ENCODE measurements at regions not wholly inside any gene's neighbourhood (a gene's known extent, or its start where the extent isn't known, plus 50 kb on each side); places are given as distances from the start of the nearest gene placed in this dataset.
A peak's percentile ranks its signal among the peaks of the same experiment; 100 is the strongest.
"Not testable (repeated sequence)": the region's sequence is repeated elsewhere in the genome, so short reads cannot be mapped to it uniquely, and the experiment has no call there.

DNA sequence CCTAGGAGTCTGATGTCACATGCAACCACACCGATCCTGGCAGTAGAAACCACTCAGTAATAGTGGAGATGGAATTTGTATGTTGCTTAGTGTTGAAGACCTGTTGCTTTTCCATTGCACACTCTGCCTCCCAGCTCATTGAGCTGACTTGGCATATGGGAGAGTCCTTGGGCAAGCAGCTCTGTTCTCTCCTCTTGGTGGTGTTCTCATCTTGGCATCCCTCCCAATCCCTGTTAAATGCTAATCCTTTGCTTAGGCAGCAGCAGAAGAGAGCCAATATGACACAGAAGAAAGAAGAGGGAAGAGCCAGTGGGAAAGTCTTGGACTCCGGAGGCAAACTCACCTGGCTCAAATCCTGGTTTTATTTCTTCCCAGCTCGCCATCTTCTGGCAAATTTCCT lies 178.0 kb upstream of the CAND1 start:
- no peak for DNase-seq

DNA sequence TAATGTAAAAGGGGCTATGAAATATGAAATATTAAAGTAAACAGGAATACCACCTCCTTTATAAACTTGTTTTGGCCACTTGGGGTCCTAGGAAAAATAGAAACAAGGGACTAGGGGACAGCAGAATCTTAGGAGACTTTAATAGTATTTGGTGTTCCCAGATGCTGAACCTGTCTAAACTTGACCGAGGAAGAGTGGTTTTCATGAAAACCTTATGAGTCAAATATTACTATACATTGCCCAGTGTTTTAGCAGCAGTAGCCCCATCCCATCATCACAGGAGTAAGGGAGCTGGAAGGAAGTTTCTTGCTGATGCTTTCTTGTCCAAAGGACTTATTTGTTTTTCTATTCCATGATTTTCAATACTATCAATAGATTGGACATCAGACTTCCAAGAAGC lies 177.5 kb upstream of the CAND1 start:
- DNase-seq: no peak

DNA sequence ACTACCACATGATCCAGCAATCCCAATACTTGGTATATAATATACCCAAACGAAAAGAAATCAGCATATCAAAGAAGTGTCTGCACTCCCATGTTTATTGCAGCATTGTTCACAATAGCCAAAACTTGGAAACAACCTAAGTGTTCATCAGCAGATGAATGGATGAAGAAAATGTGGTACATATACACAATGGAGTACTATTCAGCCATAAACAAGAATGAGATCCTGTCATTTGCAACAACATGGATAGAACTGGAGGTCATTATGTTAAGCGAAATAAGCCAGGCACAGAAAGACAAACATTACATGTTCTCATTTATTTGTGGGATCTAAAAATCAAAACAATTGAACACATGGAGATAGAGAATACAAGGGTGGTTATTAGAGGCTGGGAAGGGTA lies 176.2 kb upstream of the CAND1 start:
- DNase-seq: not testable (repeated sequence)

DNA sequence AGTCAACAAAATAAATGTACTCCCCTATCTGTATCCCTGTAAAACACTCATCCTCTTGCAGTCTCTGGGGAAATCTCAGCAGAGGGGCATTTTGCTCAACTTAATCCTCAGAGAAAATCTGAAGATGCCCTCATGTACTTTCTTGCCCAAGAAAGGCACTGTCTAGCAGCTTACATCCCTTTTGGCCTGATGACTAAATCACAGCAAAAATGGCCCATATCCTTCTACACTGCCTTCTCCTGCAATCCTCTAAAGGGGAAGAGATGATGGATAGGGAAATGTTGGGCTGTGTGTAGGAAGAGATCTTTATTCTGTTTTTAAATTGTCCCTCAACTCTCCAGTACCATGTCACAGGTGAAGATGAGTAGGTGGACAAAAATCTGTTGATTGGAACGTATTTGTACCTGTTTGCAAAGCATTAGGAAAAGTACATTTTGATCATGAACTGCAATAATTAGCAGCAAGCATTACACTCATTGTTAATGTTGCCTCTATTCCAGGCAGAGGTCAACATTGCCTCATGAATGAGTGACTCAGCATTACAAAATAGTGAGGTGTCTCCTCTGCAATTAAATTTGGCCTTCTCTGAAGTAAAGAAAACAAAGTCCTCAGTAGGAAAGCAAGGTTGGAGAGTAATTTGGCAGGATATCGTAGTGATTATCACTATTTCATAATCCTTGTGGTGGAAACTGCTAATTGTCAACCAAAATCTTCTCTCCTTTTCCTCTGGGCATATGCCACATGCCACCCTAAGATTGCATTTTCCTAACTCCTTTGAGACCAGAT lies 172.4 kb upstream of the CAND1 start:
- no peak for DNase-seq

DNA sequence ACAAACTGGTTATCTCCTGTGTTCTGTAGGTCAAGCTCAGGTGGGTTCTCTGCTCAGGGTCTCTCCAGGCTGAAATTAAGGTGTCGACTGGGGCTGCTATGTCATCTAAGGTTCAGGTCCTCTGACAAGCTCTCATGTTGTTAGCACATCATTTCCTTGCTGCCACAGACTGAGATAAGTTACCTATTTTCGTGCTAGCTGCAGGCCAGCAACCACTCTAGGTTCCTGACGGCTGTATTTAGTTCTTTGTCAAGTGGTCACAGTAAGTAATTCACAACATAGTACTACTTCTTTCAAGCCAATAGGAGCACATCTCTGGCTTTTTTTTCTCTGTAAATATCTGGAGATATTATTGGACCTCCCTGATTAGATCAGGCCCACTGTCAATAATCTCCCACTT lies 169.3 kb upstream of the CAND1 start:
- no peak for DNase-seq

DNA sequence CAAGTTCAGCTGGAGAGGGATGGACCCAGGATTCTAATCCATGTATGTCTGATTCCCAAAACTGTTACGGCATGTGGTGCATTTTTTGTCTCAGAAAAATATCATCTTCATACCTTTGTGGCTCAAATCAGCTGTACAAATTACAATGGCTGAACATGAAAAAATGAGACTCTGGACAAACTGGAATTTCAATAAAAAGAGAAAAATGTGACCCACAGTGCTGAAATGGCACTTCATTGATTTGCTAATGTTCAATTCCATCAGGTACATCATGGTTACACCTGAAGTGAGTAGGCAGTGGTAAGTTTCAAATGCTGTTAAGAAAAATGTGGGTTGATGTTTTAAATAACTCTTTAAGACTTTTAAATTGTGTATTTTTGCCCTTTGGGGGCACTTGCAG lies 165.6 kb upstream of the CAND1 start:
- DNase-seq: no peak

DNA sequence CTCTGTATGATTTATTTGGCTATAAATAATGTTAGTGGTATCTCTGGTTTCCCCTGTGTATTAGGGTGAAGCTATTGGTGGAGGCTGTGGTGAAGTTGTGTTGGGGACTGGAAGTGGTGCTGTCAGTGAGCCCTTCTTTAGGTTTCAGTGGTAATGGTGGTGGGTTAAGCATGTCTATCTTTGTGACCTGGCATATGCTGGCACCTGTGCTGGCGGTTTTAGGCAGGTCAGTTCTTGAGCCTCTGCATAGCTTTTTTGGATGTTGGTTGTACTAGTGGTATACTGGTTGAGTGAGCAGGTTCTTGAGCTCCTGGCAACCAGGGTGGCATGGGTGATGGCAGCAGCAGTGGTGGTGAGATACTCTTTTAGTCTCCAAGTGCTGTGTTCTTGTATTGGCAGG lies 161.9 kb upstream of the CAND1 start:
- no peak for DNase-seq

DNA sequence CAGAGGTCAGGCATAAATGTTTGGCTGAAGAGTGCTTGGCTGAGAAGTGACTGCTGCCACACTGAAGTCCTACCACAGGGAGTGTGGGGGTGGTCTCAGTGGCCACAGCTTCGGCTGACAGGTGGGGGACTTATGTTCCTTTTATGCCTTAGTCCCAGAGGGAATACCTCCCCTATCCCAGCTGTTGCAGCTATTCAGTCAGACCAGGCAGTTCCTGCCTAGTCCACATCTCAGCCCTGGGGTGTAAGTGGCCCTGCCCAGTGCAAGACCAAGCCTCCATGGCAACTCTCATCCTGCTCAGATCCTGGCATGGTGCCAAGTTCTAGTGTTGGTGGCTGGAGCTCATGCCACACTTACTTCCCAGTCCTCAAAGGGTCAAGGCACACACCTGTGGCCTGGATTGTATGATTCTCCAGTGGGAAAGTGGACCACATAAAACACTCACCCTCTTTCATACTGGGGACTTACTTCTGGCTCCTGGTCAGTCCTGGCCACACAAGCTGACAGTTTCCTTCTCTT lies 161.3 kb upstream of the CAND1 start:
- DNase-seq: no peak

DNA sequence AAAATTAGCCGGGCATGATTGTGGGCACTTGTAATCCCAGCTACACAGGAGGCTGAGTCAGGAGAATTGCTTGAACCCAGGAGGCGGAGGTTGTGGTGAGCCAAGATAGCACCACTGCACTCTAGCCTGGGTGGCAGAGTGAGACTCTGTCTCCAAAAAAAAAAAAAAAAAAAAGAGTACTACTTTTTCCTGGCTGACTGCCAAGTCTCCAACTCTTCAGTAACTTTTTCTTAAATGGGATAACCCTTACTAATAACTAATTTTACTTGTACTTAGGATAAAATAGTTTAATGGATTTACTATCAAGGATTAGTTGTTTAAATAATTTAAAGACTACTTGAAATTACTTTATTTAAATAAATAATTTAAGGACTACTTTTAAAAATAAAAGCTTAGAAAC lies 158.8 kb upstream of the CAND1 start:
- not testable (repeated sequence) for DNase-seq

DNA sequence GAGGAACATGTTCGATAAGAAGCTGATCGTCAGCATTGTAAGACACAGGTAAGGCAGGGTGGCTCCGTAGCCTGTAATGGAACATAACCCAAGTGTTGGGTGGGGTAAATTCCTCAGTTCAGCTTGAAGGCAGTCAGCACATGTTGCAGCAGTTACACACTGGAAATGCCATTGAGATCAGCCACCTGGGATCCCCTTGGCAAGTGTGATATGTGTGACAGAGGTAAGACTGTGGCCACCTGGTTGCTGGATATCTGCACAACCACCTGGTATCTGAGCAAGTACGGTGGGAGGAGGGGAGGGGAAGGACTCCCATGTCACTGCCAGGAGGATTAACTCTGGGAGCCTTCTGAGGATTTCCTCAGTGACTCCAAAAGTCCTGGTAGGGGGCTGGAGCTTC lies 158.0 kb upstream of the CAND1 start:
- no peak for DNase-seq

DNA sequence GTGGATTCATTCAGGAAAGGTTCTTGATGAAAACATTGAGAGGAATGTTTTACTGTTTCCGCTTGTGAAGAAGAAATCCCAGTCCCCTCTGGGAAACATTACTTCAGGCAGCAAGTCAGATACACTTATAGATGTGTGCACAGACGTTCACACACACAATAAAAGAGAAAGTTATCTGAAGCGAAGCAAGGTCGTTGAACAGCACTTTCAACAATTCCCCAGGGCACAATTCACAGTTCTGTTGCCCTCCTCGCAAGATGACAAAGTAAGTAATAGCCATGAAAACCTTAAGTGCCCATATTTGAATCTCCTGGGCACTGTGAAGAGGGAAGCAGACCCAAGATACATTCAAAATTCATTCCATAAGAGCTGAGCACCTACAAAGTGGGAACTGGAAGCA lies 156.6 kb upstream of the CAND1 start:
- no peak for DNase-seq

DNA sequence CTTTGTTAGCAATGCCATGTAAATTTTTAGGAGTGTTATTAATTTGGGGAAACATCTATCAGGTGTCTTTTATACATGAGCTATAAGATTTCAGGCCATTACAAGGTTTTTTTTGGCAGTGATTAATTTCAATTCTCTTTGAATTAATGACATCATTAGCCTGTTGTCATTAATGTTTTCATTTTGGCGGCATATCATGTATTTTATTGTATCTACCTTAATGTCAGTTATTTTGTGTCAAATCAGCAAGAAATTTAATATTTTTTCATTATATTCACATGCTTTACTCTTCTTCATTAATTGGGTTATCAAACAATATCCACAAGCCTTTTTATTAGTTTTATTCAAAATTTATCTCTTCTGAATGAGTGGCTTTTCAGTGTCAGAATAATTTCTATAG lies 153.0 kb upstream of the CAND1 start:
- DNase-seq: no peak

DNA sequence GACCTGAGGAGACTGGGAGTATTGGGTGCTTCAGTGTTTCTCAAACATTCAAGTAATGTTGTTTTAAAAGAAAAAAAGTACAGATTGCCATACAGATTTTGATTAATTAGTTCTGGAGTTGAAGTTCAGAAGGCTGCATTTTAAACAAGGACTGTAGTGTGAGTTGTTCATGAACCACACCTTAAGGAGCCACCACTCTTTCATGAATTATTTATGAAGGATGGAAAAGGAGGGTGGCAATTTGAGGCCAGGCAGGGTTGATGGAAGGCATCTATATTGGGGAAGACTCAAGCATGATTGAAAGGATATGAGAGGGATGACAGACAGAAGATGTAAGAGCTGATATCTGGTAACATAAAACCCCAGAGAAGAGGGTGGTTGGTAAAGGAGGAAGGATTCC lies 146.6 kb upstream of the CAND1 start:
- no peak for DNase-seq

DNA sequence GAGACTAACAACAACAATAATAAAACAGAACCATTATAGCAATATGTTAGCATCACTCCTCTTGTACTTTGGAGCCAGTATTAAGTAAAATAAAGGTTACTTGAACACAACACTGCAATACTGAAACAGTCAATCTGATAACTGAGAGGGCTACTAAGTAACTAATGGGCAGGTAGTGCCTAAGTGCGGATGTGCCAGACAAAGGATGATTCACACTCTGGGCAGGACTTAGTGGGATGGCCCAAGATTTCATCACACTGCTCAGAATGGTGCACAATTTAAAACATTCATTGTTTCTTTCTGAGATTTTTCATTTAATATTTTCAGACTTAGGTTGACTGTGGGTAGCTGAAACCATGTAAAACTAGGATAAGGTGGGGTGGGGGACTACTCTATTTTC lies 131.9 kb upstream of the CAND1 start:
- no peak for DNase-seq

DNA sequence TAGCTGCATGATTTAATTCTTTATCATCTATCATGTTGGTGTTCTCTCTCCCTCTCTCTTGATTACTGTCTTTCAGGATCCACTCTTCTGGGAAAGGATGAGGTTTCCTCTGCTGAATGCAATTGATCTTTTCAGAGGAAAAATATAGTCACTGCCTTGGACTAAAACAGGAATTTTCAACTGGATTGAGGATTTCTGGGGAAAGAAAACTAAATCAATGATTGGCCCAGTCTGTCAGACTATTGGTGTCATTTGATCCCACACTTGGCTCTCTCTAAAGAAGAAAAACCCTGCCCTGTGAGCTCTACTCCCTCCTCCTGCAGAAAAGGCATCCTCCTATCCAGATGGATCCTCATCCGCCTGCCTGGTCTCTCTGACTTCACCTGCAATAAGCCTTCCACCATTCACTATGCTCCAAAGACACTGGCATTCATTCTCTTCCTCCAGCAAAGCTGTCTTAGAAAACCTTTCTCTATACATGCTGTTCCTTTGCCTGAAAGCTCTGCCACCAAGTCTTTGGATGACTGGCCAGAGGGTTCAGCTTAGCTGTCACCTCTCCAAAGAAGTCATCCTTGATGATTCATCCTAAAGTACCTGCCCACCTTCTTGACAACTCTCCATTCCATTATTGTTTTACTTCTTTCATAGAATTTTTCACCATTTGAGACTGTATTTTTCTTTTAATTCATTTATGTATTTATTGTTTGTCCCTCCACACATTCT lies 127.7 kb upstream of the CAND1 start:
- DNase-seq: no peak

DNA sequence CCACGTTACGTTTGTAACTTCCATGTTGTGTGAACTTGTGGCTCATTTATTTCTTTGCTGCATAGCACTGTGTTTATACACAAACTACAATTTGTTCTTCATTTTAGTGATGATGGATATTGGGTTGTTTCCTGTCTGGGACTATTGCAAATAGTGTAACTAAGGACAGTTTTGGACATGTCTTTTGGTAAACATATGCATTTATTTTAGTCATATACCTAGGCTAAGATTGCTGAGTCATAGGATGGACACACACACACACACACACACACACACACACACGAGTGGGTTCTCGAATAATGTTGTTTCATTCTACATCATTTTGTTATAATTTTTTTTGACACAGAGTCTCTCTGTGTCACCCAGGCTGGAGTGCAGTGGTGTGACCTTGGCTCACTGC lies 123.5 kb upstream of the CAND1 start:
- no peak for DNase-seq

DNA sequence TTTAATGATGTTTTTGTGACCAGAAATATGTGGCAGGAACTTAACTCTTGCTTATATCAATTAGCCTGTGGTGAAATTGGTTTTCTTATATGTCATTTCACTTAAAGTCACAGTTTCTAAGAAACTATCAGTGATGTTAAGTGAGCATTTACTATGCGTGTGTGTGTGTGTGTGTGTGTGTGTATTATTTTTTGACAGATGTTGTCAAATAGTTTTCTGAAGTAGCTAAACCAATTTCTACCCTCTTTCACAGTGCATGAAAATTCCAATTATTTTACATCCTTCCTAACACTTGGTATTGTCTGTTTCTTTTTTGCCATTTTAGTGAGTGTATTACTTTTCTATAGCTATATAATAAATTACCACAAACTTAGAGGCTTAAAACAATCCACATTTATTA lies 122.1 kb upstream of the CAND1 start:
- no peak for DNase-seq

DNA sequence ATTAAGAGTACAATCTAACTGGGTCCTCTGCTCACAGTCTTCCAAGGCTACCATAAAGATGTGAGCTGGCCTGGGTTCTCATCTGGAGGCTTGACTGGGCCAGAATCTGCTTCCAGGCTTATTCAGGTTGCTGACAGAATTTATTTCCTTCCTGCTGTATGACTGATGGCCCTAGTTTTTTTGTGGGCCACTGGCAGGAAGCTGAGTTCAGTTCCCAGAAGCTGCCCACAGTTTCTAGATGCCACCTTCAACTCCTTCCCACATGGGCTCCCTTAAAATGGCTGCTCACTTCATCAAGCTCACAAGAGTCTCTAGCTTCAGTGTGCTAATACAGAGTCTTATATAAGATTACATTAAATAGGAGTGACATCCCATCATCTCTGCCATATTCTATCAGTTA lies 121.7 kb upstream of the CAND1 start:
- no peak for DNase-seq

DNA sequence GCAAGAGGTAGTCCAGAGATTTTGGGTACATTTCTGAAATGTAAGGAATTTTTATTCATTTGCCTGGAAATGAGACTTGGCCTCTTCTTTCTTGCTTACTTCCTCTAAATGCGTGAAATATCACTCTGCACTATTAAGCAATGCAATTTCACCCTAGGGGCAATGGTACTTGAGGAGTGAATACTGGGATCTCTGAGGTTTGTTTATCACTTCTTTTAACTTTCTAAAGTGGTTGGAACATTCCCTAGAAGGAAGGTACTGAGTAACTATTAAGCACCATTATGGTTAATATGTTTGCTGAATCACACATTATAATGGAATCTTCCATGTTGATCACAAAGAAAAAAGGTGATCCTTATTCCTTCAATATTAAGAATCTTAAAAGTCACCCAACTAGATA lies 120.9 kb upstream of the CAND1 start:
- DNase-seq: no peak

DNA sequence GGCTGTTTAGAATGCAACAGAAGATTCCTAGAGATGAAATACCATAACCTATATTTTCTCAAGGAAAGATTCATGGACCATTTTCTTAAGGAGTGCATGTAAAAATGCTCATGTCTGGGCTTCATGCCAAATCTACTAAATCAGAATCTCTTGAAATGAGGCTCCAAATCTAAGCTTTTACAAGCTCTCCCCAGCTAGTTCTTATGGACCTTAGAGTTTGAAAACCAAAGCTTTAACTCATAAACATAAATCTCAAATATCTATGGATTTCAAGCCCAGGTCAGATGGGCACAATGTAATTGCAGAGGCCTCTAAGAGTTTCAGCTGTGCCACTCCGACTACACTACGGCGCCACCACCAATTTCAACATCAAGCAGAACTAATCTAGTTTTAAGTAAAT lies 117.3 kb upstream of the CAND1 start:
- DNase-seq: no peak

DNA sequence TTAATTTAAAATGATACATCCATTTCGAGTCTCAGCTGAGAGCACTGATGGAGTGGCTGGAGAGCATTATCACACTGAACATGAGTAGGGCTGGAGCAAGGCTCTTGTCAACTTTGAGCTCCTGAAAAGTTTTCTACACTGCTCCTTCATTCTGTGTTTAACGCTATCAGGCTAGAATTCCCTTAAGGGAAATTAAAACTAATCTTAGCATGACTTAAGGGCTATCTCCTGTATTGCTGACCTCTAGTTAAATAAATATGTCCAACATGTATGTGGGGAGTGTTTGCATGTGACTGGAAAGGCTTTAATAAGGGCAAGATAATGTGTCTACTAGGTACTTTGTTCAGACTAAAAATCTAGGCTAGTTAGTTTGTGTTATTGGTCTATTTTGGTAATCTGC lies 116.7 kb upstream of the CAND1 start:
- DNase-seq: no peak

DNA sequence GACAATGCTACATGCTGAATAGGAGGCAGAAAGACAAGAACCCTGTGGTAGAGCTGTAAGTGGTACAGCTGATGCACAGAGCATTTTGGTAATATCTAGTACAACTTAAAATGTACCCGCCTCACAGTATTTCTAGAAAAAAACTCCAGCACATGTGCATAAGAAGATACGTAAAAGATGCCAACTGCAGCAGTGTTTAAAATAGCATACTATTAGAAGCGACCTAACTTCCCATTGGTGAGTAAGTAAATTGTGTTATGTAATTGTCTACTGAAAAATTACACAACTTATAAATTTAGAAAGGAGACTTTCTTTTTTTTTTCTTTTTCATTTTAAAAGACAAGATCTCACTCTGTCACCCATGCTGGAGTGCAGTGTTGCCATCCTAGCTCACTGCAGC lies 114.3 kb upstream of the CAND1 start:
- DNase-seq: no peak

DNA sequence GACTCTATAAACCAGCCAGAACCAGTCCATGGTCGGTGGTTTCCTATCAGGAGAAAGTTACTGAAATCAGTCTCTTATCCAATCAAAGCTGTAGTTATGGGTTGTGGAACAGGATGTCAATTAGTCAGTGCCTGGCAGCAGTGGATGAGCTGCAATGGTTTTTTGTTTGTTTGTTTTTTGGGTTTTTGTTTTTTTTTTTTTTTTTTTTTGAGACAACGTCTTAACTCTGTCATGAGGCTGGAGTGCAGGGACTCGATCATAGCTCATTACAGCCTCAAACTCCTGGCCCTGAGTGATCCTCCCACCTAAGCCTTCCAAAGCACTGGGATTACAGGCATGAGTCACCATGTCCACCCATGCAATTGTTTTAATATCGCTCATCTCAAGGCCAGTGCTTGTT lies 113.3 kb upstream of the CAND1 start:
- no peak for DNase-seq

DNA sequence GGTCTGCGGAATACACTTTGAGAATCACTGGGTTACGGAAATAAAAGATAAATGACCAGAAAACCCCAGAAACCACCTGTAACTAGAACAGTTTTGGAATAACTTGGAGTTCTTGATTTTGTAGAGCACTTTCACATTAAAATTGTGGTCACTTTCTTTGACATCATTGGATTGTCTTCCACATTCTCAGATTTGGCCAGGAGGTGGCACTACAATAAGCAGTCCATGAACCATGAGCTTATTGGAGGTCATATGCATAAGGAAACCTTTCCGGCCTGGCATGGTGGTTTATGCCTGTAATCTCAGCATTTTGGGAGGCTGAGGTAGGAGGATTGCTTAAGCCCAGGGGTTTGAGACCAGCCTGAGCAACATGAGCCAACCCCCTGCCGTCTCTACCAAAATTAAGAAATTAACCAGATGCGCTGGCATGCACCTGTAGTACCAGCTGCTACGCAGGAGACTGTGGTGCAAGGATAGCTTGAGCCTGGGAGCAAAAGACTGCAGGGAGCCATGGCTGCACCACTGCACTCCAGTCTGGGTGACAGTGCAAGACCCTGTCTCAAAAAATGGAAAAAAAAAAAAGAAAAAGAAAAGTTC lies 107.7 kb upstream of the CAND1 start:
- DNase-seq: peak; percentile 3
